H9 (cell line): ENCODE measurements at regions not wholly inside any gene's neighbourhood (a gene's known extent, or its start where the extent isn't known, plus 50 kb on each side); places are given as distances from the start of the nearest gene placed in this dataset.
A peak's percentile ranks its signal among the peaks of the same experiment; 100 is the strongest.

Experiments used
- DNase-seq: peaks from one replicate; pipeline ENCODE4 v3.0.0-alpha.2; 2017
- H2AFZ ChIP-seq: one replicate; pipeline ENCODE4 v1.6.1; 2013; ENCODE audit warnings: mild to moderate bottlenecking, low read length, control low read depth, moderate library complexity
- H2AK5ac ChIP-seq: 2 replicates; pipeline ENCODE4 v1.6.1; 2013; ENCODE audit warnings: low read length, control low read depth, mixed read lengths; ENCODE audit not compliant: insufficient read length
- H2BK120ac ChIP-seq: one replicate; pipeline ENCODE4 v1.6.1; 2013; ENCODE audit warnings: low read depth, mild to moderate bottlenecking, low read length, control low read depth, inconsistent platforms; ENCODE audit not compliant: poor library complexity, severe bottlenecking
- H2BK12ac ChIP-seq: 2 replicates; pipeline ENCODE4 v1.6.1; 2013; ENCODE audit warnings: low read length, control low read depth, mixed read lengths, low read depth; ENCODE audit not compliant: insufficient read length
- H2BK15ac ChIP-seq: 2 replicates; pipeline ENCODE4 v1.6.1; 2013; ENCODE audit warnings: low read depth, low read length, control low read depth
- H2BK20ac ChIP-seq: one replicate; pipeline ENCODE4 v1.6.1; 2013; ENCODE audit warnings: low read depth, mild to moderate bottlenecking, low read length, control low read depth, inconsistent platforms; ENCODE audit not compliant: poor library complexity, severe bottlenecking
- H2BK5ac ChIP-seq: 2 replicates; pipeline ENCODE4 v1.6.1; 2013; ENCODE audit warnings: low read length, control low read depth, mixed read lengths; ENCODE audit not compliant: insufficient read length
- H3K14ac ChIP-seq: 2 replicates; pipeline ENCODE4 v1.6.1; 2013; ENCODE audit warnings: low read length, control low read depth; ENCODE audit not compliant: insufficient read depth
- H3K18ac ChIP-seq: 2 replicates; pipeline ENCODE4 v1.6.1; 2013; ENCODE audit warnings: low read depth, mild to moderate bottlenecking, mixed read lengths, low read length, control low read depth; ENCODE audit not compliant: insufficient read length
- H3K23ac ChIP-seq: 2 replicates; pipeline ENCODE4 v1.6.1; 2013; ENCODE audit warnings: low read length, control low read depth, mixed read lengths, low read depth; ENCODE audit not compliant: insufficient read length
- H3K23me2 ChIP-seq: 2 replicates; pipeline ENCODE4 v1.6.1; 2013; ENCODE audit warnings: low read depth, mild to moderate bottlenecking, mixed read lengths, low read length, control low read depth; ENCODE audit not compliant: insufficient read length, poor library complexity, severe bottlenecking
- H3K27ac ChIP-seq: 2 replicates; pipeline ENCODE4 v1.5.1; 2013; ENCODE audit warnings: low read length, control low read depth, mixed read lengths, low read depth; ENCODE audit not compliant: insufficient read length
- H3K27me3 ChIP-seq: 2 replicates; pipeline ENCODE4 v1.6.1; 2013; ENCODE audit warnings: low read length, control low read depth, inconsistent platforms; ENCODE audit not compliant: insufficient read depth
- H3K4ac ChIP-seq: 2 replicates; pipeline ENCODE4 v1.6.1; 2013; ENCODE audit warnings: low read depth, mild to moderate bottlenecking, control low read depth, inconsistent platforms, low read length, moderate library complexity
- H3K4me1 ChIP-seq: 2 replicates; pipeline ENCODE4 v1.6.1; 2013; ENCODE audit warnings: low read length, control low read depth, inconsistent platforms; ENCODE audit not compliant: insufficient read depth
- H3K4me2 ChIP-seq: 2 replicates; pipeline ENCODE4 v1.6.1; 2013; ENCODE audit warnings: low read length, control low read depth, mixed read lengths; ENCODE audit not compliant: insufficient read length, insufficient read depth
- H3K56ac ChIP-seq: 2 replicates; pipeline ENCODE4 v1.6.1; 2013; ENCODE audit warnings: low read depth, mild to moderate bottlenecking, mixed read lengths, low read length, control low read depth; ENCODE audit not compliant: insufficient read length
- H3K79me1 ChIP-seq: 2 replicates; pipeline ENCODE4 v1.6.1; 2013; ENCODE audit warnings: low read depth, mild to moderate bottlenecking, moderate library complexity, low read length, control low read depth, inconsistent platforms; ENCODE audit not compliant: insufficient read depth, poor library complexity, severe bottlenecking
- H3K79me2 ChIP-seq: 2 replicates; pipeline ENCODE4 v1.6.1; 2013; ENCODE audit warnings: low read length, control low read depth, inconsistent platforms; ENCODE audit not compliant: insufficient read depth
- H3K9ac ChIP-seq: 2 replicates; pipeline ENCODE4 v1.6.1; 2013; ENCODE audit warnings: low read length, control low read depth, mixed read lengths; ENCODE audit not compliant: insufficient read length; ENCODE audit errors: extremely low read depth
- H3K9me3 ChIP-seq: one replicate; pipeline ENCODE4 v1.6.1; 2013; ENCODE audit warnings: low read depth, low read length, inconsistent platforms; ENCODE audit not compliant: control insufficient read depth
- H3T11ph ChIP-seq: one replicate; pipeline ENCODE4 v1.6.1; 2013; ENCODE audit warnings: mild to moderate bottlenecking, low read length, control low read depth, inconsistent platforms
- H4K20me1 ChIP-seq: one replicate; pipeline ENCODE4 v1.6.1; 2013; ENCODE audit not compliant: control insufficient read depth, insufficient read length, insufficient read depth
- H4K5ac ChIP-seq: 2 replicates; pipeline ENCODE4 v1.6.1; 2013; ENCODE audit warnings: low read depth, mild to moderate bottlenecking, mixed read lengths, low read length, control low read depth; ENCODE audit not compliant: insufficient read length
- H4K8ac ChIP-seq: replicated peaks from 2 replicates; pipeline ENCODE4 v1.6.1; 2013; ENCODE audit warnings: low read length, control low read depth, mixed read lengths, low read depth; ENCODE audit not compliant: insufficient read length
- H4K91ac ChIP-seq: 2 replicates; pipeline ENCODE4 v1.6.1; 2013; ENCODE audit warnings: low read depth, mild to moderate bottlenecking, moderate library complexity, mixed read lengths, low read length, control low read depth; ENCODE audit not compliant: insufficient read length
- H3K27ac Mint-ChIP-seq, 3 experiments: 2 replicates in 2 of 3; 3 replicates in 1 of 3; pipeline ENCODE4 v1.8.0; 2020 to 2021; ENCODE audit warnings: mixed read lengths in 3 of 3, mild to moderate bottlenecking in 1 of 3, moderate library complexity in 1 of 3
- H3K27me3 Mint-ChIP-seq: 2 replicates; pipeline ENCODE4 v1.8.0; 2021; ENCODE audit warnings: low read depth, mild to moderate bottlenecking, moderate library complexity, mixed read lengths
- H3K36me3 Mint-ChIP-seq, 3 experiments: 2 replicates in 2 of 3; 3 replicates in 1 of 3; pipeline ENCODE4 v1.8.0; 2020 to 2021; ENCODE audit warnings: low read depth in 3 of 3, mixed read lengths in 3 of 3; ENCODE audit not compliant: insufficient read depth in 1 of 3
- H3K4me1 Mint-ChIP-seq, 2 experiments: 2 replicates each; pipeline ENCODE4 v1.8.0; 2020; ENCODE audit warnings: mixed read lengths in 2 of 2
- H3K4me3 Mint-ChIP-seq, 2 experiments: 2 replicates in 1 of 2; 3 replicates in 1 of 2; pipeline ENCODE4 v1.8.0; 2020 to 2021; ENCODE audit warnings: mild to moderate bottlenecking in 2 of 2, mixed read lengths in 2 of 2, moderate library complexity in 1 of 2
- H3K9me3 Mint-ChIP-seq, 2 experiments: 2 replicates in 1 of 2; 3 replicates in 1 of 2; pipeline ENCODE4 v1.8.0; 2020; ENCODE audit warnings: mild to moderate bottlenecking in 2 of 2, mixed read lengths in 2 of 2, moderate library complexity in 1 of 2
- WGBS: extraction: QIAGEN DNeasy Blood & Tissue Kit; methylation state at CpG from one replicate; pipeline ENCODE4 v1.1.7; 2013; ENCODE audit warnings: missing lambda C conversion rate, low lambda C conversion rate, mixed read lengths; ENCODE audit not compliant: insufficient read length; ENCODE audit errors: extremely low coverage; 5-methylcytosine and 5-hydroxymethylcytosine counted together
- TF ChIP-seq, protein P1 (sequence below): fragments of 200-600 bp; sonication (generic); conservative IDR thresholded peaks from 3 replicates; pipeline ENCODE4 v1.8.0; 2021; ENCODE audit warnings: antibody characterized with exemption, mild to moderate bottlenecking

DNA sequence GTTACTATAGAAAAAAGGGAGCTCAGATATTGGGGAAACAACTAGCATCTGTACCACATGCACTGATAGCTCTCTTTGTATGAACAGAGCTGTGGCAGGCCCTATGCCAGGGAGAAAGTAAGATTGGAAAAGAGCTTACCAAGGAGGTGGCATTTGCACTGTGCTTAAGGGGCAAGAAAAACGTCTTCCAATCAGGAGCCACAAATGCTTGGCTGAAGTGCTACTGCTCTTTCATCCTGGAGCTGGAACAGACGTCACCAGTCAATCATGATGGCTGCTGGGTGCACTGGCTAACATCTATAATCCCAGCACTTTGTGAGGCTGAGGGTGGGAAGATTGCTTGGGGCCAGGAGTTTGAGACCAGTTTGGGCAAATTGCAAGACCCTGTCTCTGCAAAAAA lies 218.5 kb downstream of the SEC14L1 start:
- H2BK15ac ChIP-seq, result no peak overlapping the region
- H3K4me3 Mint-ChIP-seq, result no peak overlapping the region
- no peaks in the 10 kb centered on the region for H3K9me3 ChIP-seq
- no peak overlapping the region for H2BK12ac ChIP-seq
- H3K9ac ChIP-seq, result no peak overlapping the region
- H3K27me3 ChIP-seq, result no peaks in the 10 kb centered on the region
- H2BK5ac ChIP-seq, result no peak overlapping the region
- H3K4ac ChIP-seq, result no peak overlapping the region
- no peak overlapping the region for H4K5ac ChIP-seq
- peaks cover 4 to 12% of the 10 kb centered on the region in 2 experiments; a peak in 3 of 4 replicates for H3K4me1 Mint-ChIP-seq
- H3K14ac ChIP-seq, result no peak overlapping the region
- H3K23ac ChIP-seq, result no peak overlapping the region
- peaks cover 5% of the 10 kb centered on the region; the same call in 1 of the 2 replicates for H3K27me3 Mint-ChIP-seq
- H4K20me1 ChIP-seq, result no peaks in the 10 kb centered on the region
- H2BK20ac ChIP-seq, result no peak overlapping the region
- H2AFZ ChIP-seq, result no peak overlapping the region
- peaks cover 3% of the 10 kb centered on the region for H3K79me1 ChIP-seq
- H3K4me1 ChIP-seq, result no peaks in the 10 kb centered on the region
- no peak for DNase-seq
- no peak overlapping the region for H2BK120ac ChIP-seq
- H4K8ac ChIP-seq, result no peak overlapping the region
- H3T11ph ChIP-seq, result no peak overlapping the region
- H3K36me3 Mint-ChIP-seq, result peaks cover 11 to 14% (median 13%) of the 10 kb centered on the region in 3 experiments
- peak overlapping the region in 1 of 3 experiments; percentile 18; a peak in 1 of 7 replicates for H3K27ac Mint-ChIP-seq
- peaks cover 12 to 18% of the 10 kb centered on the region in 2 experiments for H3K9me3 Mint-ChIP-seq
- no peak overlapping the region for H3K56ac ChIP-seq
- H4K91ac ChIP-seq, result no peak overlapping the region
- no peak overlapping the region for H3K27ac ChIP-seq
- H3K4me2 ChIP-seq, result no peak overlapping the region
- no CpG with 5 or more reads among the region's 2 CpGs for WGBS
- H2AK5ac ChIP-seq, result no peak overlapping the region
- H3K23me2 ChIP-seq, result no peaks in the 10 kb centered on the region
- H3K79me2 ChIP-seq, result peaks cover 3% of the 10 kb centered on the region; the same call in 1 of the 2 replicates
- no peak overlapping the region for H3K18ac ChIP-seq
- TF ChIP-seq, protein P1, sequence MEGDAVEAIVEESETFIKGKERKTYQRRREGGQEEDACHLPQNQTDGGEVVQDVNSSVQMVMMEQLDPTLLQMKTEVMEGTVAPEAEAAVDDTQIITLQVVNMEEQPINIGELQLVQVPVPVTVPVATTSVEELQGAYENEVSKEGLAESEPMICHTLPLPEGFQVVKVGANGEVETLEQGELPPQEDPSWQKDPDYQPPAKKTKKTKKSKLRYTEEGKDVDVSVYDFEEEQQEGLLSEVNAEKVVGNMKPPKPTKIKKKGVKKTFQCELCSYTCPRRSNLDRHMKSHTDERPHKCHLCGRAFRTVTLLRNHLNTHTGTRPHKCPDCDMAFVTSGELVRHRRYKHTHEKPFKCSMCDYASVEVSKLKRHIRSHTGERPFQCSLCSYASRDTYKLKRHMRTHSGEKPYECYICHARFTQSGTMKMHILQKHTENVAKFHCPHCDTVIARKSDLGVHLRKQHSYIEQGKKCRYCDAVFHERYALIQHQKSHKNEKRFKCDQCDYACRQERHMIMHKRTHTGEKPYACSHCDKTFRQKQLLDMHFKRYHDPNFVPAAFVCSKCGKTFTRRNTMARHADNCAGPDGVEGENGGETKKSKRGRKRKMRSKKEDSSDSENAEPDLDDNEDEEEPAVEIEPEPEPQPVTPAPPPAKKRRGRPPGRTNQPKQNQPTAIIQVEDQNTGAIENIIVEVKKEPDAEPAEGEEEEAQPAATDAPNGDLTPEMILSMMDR, result no peak
